IMR-90 (cell line): ENCODE measurements at regions not wholly inside any gene's neighbourhood (a gene's known extent, or its start where the extent isn't known, plus 50 kb on each side); places are given as distances from the start of the nearest gene placed in this dataset.

Experiments
- ATAC-seq: fragments of 200-7000 bp; cut with Tn5 transposase; 2 replicates; pipeline ENCODE4 v1.9.1; 2020; ENCODE audit warnings: low read depth, mild to moderate bottlenecking, moderate library complexity
- BruUV-seq: library from RNA; stranded (reverse); fragments of 400-500 nt; replicated peaks from 2 replicates; lab custom pipeline; 2021; lab: Mats Ljungman, UMichigan
- CTCF ChIA-PET: fragments of 300-600 bp; formaldehyde crosslinking; extraction: SDS; loops from one replicate; lab custom pipeline; 2021; ENCODE audit warnings: antibody characterized with exemption; lab: Yijun Ruan, JAX
- POLR2A ChIA-PET: fragments of 300-600 bp; sonication (Branson Sonifier 250); formaldehyde crosslinking; loops from one replicate; lab custom pipeline; 2022; ENCODE audit warnings: antibody characterized with exemption; ENCODE audit not compliant: unreplicated experiment; lab: Charles Lee
- DNase-seq: peaks from one replicate; pipeline ENCODE4 v3.0.0; 2013
- H2AFZ ChIP-seq: replicated peaks from 2 replicates; pipeline ENCODE3; 2013; ENCODE audit warnings: low read length, mild to moderate bottlenecking; ENCODE audit not compliant: poor library complexity
- H2AK5ac ChIP-seq: 2 replicates; pipeline ENCODE4 v1.6.1; 2013; ENCODE audit warnings: low read depth, low read length, inconsistent platforms
- H2AK9ac ChIP-seq: replicated peaks from 2 replicates; pipeline ENCODE3; 2013; ENCODE audit warnings: mild to moderate bottlenecking, low read depth, low read length, moderate library complexity; ENCODE audit not compliant: poor library complexity
- H2BK120ac ChIP-seq: 2 replicates; pipeline ENCODE4 v1.6.1; 2013; ENCODE audit warnings: low read depth, low read length, inconsistent platforms
- H2BK15ac ChIP-seq: 3 replicates; pipeline ENCODE4 v1.6.1; 2013; ENCODE audit warnings: low read depth, low read length, inconsistent platforms
- H2BK20ac ChIP-seq: 2 replicates; pipeline ENCODE4 v1.6.1; 2013; ENCODE audit warnings: low read depth, mild to moderate bottlenecking, inconsistent platforms, low read length, moderate library complexity
- H2BK5ac ChIP-seq: 2 replicates; pipeline ENCODE4 v1.6.1; 2013; ENCODE audit warnings: mild to moderate bottlenecking, low read depth, low read length, inconsistent platforms; ENCODE audit not compliant: poor library complexity, severe bottlenecking
- H3K14ac ChIP-seq: replicated peaks from 2 replicates; pipeline ENCODE4 v1.6.1; 2013; ENCODE audit warnings: low read depth, low read length, inconsistent platforms
- H3K18ac ChIP-seq: 2 replicates; pipeline ENCODE4 v1.6.1; 2013; ENCODE audit warnings: low read depth, low read length, control low read depth
- H3K23ac ChIP-seq: 2 replicates; pipeline ENCODE4 v1.6.1; 2013; ENCODE audit warnings: low read depth, low read length, inconsistent platforms
- H3K27ac ChIP-seq: 2 replicates; pipeline ENCODE4 v1.5.1; 2013; ENCODE audit warnings: mild to moderate bottlenecking, control low read depth, low read length; ENCODE audit not compliant: insufficient read depth
- H3K27me3 ChIP-seq: 2 replicates; pipeline ENCODE4 v1.6.1; 2013; ENCODE audit warnings: low read length; ENCODE audit not compliant: control insufficient read depth, insufficient read depth
- H3K36me3 ChIP-seq: 2 replicates; pipeline ENCODE4 v1.6.1; 2013; ENCODE audit warnings: low read length, mixed read lengths; ENCODE audit not compliant: control insufficient read depth, insufficient read depth
- H3K4ac ChIP-seq: 2 replicates; pipeline ENCODE4 v1.6.1; 2013; ENCODE audit warnings: low read depth, low read length, inconsistent platforms
- H3K4me1 ChIP-seq: 2 replicates; pipeline ENCODE4 v1.6.1; 2013; ENCODE audit warnings: low read length, mixed read lengths; ENCODE audit not compliant: control insufficient read depth, insufficient read depth
- H3K4me2 ChIP-seq: 2 replicates; pipeline ENCODE4 v1.6.1; 2013; ENCODE audit warnings: low read depth, mild to moderate bottlenecking, control low read depth, low read length, moderate library complexity
- H3K4me3 ChIP-seq: 2 replicates; pipeline ENCODE4 v1.5.1; 2013; ENCODE audit warnings: low read depth, mild to moderate bottlenecking, control low read depth, low read length, moderate library complexity; ENCODE audit not compliant: insufficient read depth
- H3K56ac ChIP-seq: 2 replicates; pipeline ENCODE4 v1.6.1; 2013; ENCODE audit warnings: low read length, inconsistent platforms; ENCODE audit not compliant: insufficient read depth; ENCODE audit errors: extremely low read depth
- H3K79me1 ChIP-seq, 2 experiments: 2 replicates each; pipeline ENCODE4 v1.6.1; 2013; ENCODE audit warnings: low read length in 2 of 2, inconsistent platforms in 1 of 2, low read depth in 1 of 2
- H3K9ac ChIP-seq: 2 replicates; pipeline ENCODE4 v1.6.1; 2013; ENCODE audit warnings: low read depth, low read length, control low read depth
- H3K9me1 ChIP-seq: 2 replicates; pipeline ENCODE4 v1.6.1; 2013; ENCODE audit warnings: low read length, inconsistent platforms; ENCODE audit not compliant: insufficient read depth
- H3K9me3 ChIP-seq: 2 replicates; pipeline ENCODE4 v1.6.1; 2013; ENCODE audit warnings: low read length; ENCODE audit not compliant: control insufficient read depth, insufficient read depth
- H4K20me1 ChIP-seq: 2 replicates; pipeline ENCODE4 v1.6.1; 2013; ENCODE audit warnings: low read length, inconsistent platforms; ENCODE audit not compliant: insufficient read depth
- H4K5ac ChIP-seq: 2 replicates; pipeline ENCODE4 v1.6.1; 2013; ENCODE audit warnings: mild to moderate bottlenecking, low read depth, low read length, control low read depth
- H4K8ac ChIP-seq, 2 experiments: 2 replicates each; pipeline ENCODE4 v1.6.1; 2013; ENCODE audit warnings: low read depth in 2 of 2, low read length in 2 of 2, control low read depth in 1 of 2, inconsistent platforms in 1 of 2
- H4K91ac ChIP-seq: 2 replicates; pipeline ENCODE4 v1.6.1; 2013; ENCODE audit warnings: low read depth, low read length, inconsistent platforms; ENCODE audit not compliant: insufficient read depth
- BHLHE40 ChIP-seq: fragments of 150-350 bp; IDR thresholded peaks from 2 replicates; pipeline ENCODE4 v1.6.1; 2016; ENCODE audit warnings: mild to moderate bottlenecking, low read depth, low read length
- CEBPB ChIP-seq: IDR thresholded peaks from 2 replicates; pipeline ENCODE4 v1.6.1; 2012; ENCODE audit warnings: low read depth, low read length, improper control_type of control experiment
- CHD1 ChIP-seq: IDR thresholded peaks from 2 replicates; pipeline ENCODE4 v1.6.1; 2012; ENCODE audit warnings: low read depth, low read length, improper control_type of control experiment
- FOS ChIP-seq: fragments of 150-350 bp; IDR thresholded peaks from 2 replicates; pipeline ENCODE4 v1.6.1; 2016; ENCODE audit warnings: low read depth, low read length
- MAFK ChIP-seq: IDR thresholded peaks from 2 replicates; pipeline ENCODE4 v1.6.1; 2012; ENCODE audit warnings: low read depth, low read length, improper control_type of control experiment
- MAZ ChIP-seq: IDR thresholded peaks from 2 replicates; pipeline ENCODE4 v1.6.1; 2012; ENCODE audit warnings: low read depth, mild to moderate bottlenecking, low read length, improper control_type of control experiment, moderate library complexity, borderline replicate concordance
- MXI1 ChIP-seq: IDR thresholded peaks from 2 replicates; pipeline ENCODE4 v1.6.1; 2012; ENCODE audit warnings: low read depth, mild to moderate bottlenecking, low read length, moderate library complexity, borderline replicate concordance
- NFE2L2 ChIP-seq: fragments of 150-350 bp; IDR thresholded peaks from 2 replicates; pipeline ENCODE4 v1.6.1; 2016; ENCODE audit warnings: low read depth, mild to moderate bottlenecking, low read length
- POLR2A ChIP-seq: IDR thresholded peaks from 2 replicates; pipeline ENCODE4 v1.6.1; 2012; ENCODE audit warnings: mild to moderate bottlenecking, low read depth, low read length
- RAD21 ChIP-seq: IDR thresholded peaks from 2 replicates; pipeline ENCODE4 v1.6.1; 2012; ENCODE audit warnings: low read length, improper control_type of control experiment
- RCOR1 ChIP-seq: IDR thresholded peaks from 2 replicates; pipeline ENCODE4 v1.6.1; 2012; ENCODE audit warnings: mild to moderate bottlenecking, low read length, improper control_type of control experiment; ENCODE audit not compliant: insufficient replicate concordance
- RFX5 ChIP-seq: IDR thresholded peaks from 2 replicates; pipeline ENCODE4 v1.8.0; 2012; ENCODE audit warnings: low read depth, mild to moderate bottlenecking, low read length, moderate library complexity
- SMC3 ChIP-seq: fragments of 150-350 bp; IDR thresholded peaks from 2 replicates; pipeline ENCODE4 v1.6.1; 2016; ENCODE audit warnings: low read depth, mild to moderate bottlenecking, antibody characterized with exemption, low read length, moderate library complexity
- WGBS, 2 experiments: methylation state at CpG; one replicate each; pipeline versions ENCODE4 v1.1.5 to v1.1.7; 2013; ENCODE audit warnings: missing lambda C conversion rate in 2 of 2; ENCODE audit not compliant: insufficient read length in 1 of 2; ENCODE audit errors: extremely low coverage in 2 of 2; 5-methylcytosine and 5-hydroxymethylcytosine counted together
- dilution Hi-C: fragments of 300-500 bp; cut with HindIII; formaldehyde crosslinking; loops from one replicate; pipeline ENCODE4 v1.14.3; 2018; ENCODE audit warnings: low sequenced_read_pairs; ENCODE audit not compliant: unreplicated experiment
- in situ Hi-C: fragments of 300-500 bp; cut with MboI; formaldehyde crosslinking; loops from 3 replicates; pipeline ENCODE4 v1.14.3; 2019; ENCODE audit warnings: low sequenced_read_pairs, inconsistent platforms, mixed read lengths
- intact Hi-C: fragments of 100-400 bp; cut with micrococcal nuclease; formaldehyde crosslinking; loops from 2 replicates; pipeline ENCODE4 v1.10.0; 2022
- TF ChIP-seq, protein P1 (sequence below): fragments of 150-350 bp; IDR thresholded peaks from 2 replicates; pipeline ENCODE4 v1.6.1; 2016; ENCODE audit warnings: low read depth, mild to moderate bottlenecking, low read length, moderate library complexity, borderline replicate concordance
- TF ChIP-seq, protein P2 (sequence below): fragments of 150-350 bp; IDR thresholded peaks from 2 replicates; pipeline ENCODE4 v1.6.1; 2017; ENCODE audit warnings: mild to moderate bottlenecking, antibody characterized with exemption, low read length, low read depth
- TF ChIP-seq, protein P3 (sequence below): conservative IDR thresholded peaks from 2 replicates; pipeline ENCODE4 v1.5.1; 2012; ENCODE audit warnings: mild to moderate bottlenecking, low read depth, low read length, improper control_type of control experiment

DNA sequence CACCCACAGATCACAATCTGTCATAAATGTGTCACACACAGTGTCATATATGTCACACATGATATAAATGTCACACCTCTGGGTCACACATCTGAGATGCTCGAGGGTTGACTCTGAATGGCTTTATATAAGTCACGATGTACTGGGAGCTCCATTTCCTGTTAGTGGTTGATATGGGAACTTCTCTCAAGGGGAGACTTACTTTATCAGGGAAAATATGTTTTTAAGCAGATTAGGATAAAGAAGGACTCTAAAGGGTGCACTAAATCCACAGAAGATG is 83.9 kb upstream of the MEF2A start:
- Histone ChIP-seq H3K4me1 (peaks cover 16% of the 10 kb centered on the region), H3K79me1 (peaks cover 0 to 6% of the 10 kb centered on the region in 2 experiments; a peak in 1 of 4 replicates), H3K18ac (no peak overlapping the region), H2AK9ac (no peak overlapping the region), H3K9ac (no peak overlapping the region), H2BK15ac (no peak overlapping the region), H4K8ac (no peak overlapping the region), H2AK5ac (no peak overlapping the region), H3K4ac (no peak overlapping the region), H3K4me3 (no peak overlapping the region), H3K56ac (no peak overlapping the region), H3K27ac (no peak overlapping the region), H3K9me1 (peaks cover 21% of the 10 kb centered on the region), H2BK20ac (no peak overlapping the region), H3K9me3 (peaks cover 3% of the 10 kb centered on the region), H3K36me3 (no peaks in the 10 kb centered on the region), H4K5ac (no peak overlapping the region), H3K23ac (no peak overlapping the region), H4K20me1 (no peaks in the 10 kb centered on the region), H3K4me2 (no peak overlapping the region), H2BK5ac (no peak overlapping the region), H4K91ac (no peak overlapping the region), H2BK120ac (no peak overlapping the region), H3K27me3 (no peaks in the 10 kb centered on the region), H3K14ac (no peak overlapping the region), H2AFZ (no peak overlapping the region)
- BruUV-seq, result no TSS peak
- WGBS, 2 experiments, result no CpG with 5 or more reads among the region's 2 CpGs
- dilution Hi-C loops (no loop called here), in situ Hi-C loops (no loop called here), intact Hi-C loops (no loop called here)
- DNase-seq, result no peak
- no peak for TF ChIP-seq SMC3
- TF ChIP-seq CHD1, result no peak
- no peak for TF ChIP-seq CEBPB
- no peak for TF ChIP-seq POLR2A
- TF ChIP-seq MXI1, result no peak
- TF ChIP-seq RAD21, result no peak
- TF ChIP-seq, protein P1, sequence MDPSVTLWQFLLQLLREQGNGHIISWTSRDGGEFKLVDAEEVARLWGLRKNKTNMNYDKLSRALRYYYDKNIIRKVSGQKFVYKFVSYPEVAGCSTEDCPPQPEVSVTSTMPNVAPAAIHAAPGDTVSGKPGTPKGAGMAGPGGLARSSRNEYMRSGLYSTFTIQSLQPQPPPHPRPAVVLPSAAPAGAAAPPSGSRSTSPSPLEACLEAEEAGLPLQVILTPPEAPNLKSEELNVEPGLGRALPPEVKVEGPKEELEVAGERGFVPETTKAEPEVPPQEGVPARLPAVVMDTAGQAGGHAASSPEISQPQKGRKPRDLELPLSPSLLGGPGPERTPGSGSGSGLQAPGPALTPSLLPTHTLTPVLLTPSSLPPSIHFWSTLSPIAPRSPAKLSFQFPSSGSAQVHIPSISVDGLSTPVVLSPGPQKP, result no peak
- TF ChIP-seq NFE2L2, result no peak
- no peak for TF ChIP-seq FOS
- no peak for TF ChIP-seq MAZ
- no peak for TF ChIP-seq BHLHE40
- TF ChIP-seq, protein P2, sequence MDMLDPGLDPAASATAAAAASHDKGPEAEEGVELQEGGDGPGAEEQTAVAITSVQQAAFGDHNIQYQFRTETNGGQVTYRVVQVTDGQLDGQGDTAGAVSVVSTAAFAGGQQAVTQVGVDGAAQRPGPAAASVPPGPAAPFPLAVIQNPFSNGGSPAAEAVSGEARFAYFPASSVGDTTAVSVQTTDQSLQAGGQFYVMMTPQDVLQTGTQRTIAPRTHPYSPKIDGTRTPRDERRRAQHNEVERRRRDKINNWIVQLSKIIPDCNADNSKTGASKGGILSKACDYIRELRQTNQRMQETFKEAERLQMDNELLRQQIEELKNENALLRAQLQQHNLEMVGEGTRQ, result no peak
- no peak for TF ChIP-seq MAFK
- no peak for TF ChIP-seq RCOR1
- TF ChIP-seq, protein P3, sequence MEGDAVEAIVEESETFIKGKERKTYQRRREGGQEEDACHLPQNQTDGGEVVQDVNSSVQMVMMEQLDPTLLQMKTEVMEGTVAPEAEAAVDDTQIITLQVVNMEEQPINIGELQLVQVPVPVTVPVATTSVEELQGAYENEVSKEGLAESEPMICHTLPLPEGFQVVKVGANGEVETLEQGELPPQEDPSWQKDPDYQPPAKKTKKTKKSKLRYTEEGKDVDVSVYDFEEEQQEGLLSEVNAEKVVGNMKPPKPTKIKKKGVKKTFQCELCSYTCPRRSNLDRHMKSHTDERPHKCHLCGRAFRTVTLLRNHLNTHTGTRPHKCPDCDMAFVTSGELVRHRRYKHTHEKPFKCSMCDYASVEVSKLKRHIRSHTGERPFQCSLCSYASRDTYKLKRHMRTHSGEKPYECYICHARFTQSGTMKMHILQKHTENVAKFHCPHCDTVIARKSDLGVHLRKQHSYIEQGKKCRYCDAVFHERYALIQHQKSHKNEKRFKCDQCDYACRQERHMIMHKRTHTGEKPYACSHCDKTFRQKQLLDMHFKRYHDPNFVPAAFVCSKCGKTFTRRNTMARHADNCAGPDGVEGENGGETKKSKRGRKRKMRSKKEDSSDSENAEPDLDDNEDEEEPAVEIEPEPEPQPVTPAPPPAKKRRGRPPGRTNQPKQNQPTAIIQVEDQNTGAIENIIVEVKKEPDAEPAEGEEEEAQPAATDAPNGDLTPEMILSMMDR, result no peak
- no peak for TF ChIP-seq RFX5
- no peak for ATAC-seq
- ChIA-PET CTCF (interaction anchor here (0.6 kb wide), 1 partner anchor 111 kb away, joined by 3 read pairs; no protein-coding TSS in a partner anchor), POLR2A (no interaction called here)
